Dedifferentiated amniotic fluid mesenchymal stem cell (primary cell): ENCODE measurements at regions not wholly inside any gene's neighbourhood (a gene's known extent, or its start where the extent isn't known, plus 50 kb on each side); places are given as distances from the start of the nearest gene placed in this dataset.

Source experiments
- DNase-seq: peaks from one replicate; pipeline ENCODE4 v3.0.0-alpha.2; 2016; ENCODE audit errors: extremely low spot score

DNA sequence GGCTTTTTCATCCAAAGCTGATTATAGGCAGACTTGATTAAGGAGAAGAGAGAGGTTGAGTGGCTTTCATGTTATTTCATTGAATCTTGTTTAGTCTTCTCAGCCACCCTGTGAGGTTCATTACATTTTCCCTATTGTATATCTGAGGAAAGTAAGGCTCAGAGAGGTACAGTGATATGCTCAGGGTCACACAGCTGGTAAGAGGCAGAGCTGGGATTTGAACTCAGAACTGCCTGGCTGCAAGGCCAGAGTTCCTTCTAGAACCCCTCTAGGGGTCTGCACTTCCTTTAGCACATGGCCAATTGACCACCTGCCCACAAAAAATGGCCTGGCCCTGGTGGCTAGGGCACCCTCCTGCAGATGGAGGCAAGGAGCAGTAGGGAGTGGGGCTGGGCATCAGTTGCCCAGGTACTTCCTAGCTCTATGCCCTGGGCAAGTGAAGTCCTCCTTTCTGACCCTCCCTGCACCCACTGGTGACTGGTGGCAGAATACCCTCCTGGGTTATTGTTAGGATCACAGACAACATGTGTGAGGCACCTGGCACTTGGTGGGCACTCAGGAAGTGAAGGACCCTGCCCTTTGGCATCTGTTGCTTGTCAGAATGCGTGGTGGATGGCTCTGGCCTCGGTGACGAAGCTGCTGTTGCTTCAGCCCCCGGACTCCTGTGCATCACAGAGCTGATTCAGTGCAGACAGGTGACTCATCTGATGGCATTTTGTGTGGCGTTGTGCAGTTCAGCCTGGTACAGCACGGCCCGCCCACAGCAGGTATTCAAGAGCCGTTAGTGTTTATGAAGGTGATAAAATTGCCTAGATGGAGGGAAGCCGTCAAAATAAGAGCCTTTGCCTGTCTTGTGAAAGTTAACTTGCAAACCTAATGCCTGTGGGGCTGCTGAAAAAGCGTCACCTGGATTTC, 115.8 kb downstream of the SLC25A47 start:
- DNase-seq, result peak; percentile 26

- no peak for DNase-seq
Measured at GRCh38 chr14:100439781-100440180, 116.6 kb downstream of the SLC25A47 start.

GRCh38 chr14:100440207-100440631, 117.1 kb downstream of the SLC25A47 start:
- peak; percentile 26 for DNase-seq

DNA sequence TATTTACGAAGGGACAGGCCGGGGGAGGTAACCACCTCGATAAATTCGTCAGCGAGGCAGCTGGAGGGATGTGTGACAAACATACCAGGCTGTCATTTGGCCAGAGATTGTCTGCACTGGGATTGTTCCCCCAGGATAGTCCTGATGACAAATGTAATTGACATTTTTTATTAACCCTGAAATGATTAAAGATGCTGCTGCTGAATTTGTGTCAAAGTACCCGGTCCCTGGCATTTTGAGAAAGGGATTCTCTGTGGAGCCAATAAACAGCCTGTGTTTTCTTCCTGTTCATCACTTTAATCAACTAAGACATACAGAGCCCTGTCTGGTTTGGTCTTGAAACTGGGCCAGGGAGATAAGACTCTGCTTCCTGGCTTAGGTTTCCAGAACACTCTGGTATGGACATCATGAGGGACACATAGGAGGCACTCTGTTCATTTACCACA, 117.6 kb downstream of the SLC25A47 start:
- DNase-seq, result no peak

GRCh38 chr14:100441271-100441947, 118.3 kb downstream of the SLC25A47 start:
- DNase-seq, result no peak

- DNase-seq, result no peak
Measured at GRCh38 chr14:100442036-100442435, 118.9 kb downstream of the SLC25A47 start.

GRCh38 chr14:100442498-100443490, 119.7 kb downstream of the SLC25A47 start:
- no peak for DNase-seq

DNA sequence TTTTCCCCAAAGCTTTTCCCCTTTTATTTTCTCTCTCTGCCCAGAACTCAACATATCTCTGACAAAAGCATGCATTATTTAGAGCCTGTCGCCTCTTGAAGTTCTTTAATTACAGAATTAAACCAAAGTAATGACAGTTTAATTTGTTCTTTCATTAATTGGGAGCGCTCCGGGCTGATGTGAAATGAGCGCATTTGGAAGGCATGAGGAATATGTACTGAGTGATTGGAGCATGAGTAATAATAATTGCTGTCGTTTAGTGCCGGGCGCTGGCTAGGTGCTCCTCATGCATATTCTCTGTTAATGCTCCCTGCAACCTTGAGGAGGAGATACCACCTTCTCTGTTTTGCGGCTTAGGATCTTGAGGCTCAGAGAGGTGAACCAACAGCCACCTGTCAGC, 120.5 kb downstream of the SLC25A47 start:
- no peak for DNase-seq

DNA sequence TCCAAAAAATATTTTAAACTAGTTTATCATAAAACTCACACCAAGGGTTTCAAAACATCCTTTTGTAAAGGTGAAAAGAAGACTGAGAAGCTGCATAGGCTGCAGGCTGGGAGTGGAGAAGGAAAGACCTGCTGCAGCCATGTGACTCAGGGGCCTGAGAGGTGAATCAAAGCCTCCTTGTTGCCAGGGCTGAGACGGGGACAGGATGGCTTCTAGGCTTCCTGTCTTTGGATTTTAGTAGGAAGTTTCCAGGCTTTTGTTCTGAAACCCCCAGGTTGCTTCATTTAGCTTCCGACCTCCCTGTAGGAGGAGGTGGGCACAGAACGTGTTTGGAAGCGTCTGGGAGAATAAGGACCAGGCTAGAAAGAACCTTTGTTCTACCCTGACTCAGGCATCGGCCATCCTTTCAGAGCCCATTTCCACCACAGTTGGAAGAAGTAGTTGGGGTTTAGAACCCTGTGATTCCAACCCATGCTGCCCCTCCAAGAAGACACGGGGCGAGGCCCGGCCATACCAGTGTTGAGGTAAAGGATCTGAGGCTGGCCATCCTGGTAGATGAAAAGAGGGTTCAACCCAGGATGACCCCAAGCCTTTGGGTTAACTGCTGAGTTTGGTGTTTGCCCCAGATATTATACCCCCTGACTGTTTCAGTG, 122.4 kb downstream of the SLC25A47 start:
- DNase-seq, result no peak

DNA sequence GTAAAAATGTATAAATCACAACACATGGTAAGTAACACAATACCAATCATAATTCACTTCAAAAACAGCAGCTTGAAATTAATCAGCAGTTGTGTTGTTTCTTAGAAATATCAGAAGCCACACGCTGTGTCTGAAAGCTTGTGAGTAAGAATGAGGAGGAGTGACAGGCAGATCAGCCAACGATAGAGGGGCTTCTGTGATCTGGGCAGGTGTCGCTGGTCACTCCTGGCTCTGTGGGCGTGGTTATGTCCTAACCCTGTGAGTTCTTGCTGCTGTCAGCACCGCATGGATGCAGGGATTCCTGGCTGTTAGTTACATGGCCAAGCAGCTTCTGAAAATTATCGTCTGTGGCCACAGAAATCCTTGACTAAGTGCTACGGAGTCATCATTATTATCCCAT, 123.4 kb downstream of the SLC25A47 start:
- DNase-seq, result no peak

DNA sequence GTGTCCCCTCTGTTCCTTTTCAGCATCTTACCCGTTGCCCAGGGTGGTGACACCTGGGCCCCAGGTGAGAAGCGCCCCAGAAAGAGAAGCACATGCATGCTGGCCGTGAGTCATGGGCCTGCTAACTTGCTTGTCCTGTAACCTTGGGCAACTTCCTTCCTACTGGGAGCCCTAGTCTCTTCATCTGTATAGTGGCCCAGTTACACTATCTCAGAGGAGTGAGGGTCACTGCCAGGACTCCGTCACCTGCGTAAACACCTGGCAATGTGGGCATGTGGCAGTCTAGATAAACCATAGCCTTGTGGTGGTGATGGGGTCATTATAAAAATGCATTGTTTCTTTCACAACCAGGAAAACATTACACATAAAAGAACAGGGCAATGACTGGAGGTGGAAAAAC, 125.2 kb downstream of the SLC25A47 start:
- no peak for DNase-seq

GRCh38 chr14:100449225-100449987, 126.3 kb downstream of the SLC25A47 start:
- no peak for DNase-seq

- DNase-seq, result no peak
Measured at GRCh38 chr14:100450049-100450448, 126.9 kb downstream of the SLC25A47 start.

- DNase-seq, result no peak
Measured at GRCh38 chr14:100450736-100451135, 127.6 kb downstream of the SLC25A47 start.

DNA sequence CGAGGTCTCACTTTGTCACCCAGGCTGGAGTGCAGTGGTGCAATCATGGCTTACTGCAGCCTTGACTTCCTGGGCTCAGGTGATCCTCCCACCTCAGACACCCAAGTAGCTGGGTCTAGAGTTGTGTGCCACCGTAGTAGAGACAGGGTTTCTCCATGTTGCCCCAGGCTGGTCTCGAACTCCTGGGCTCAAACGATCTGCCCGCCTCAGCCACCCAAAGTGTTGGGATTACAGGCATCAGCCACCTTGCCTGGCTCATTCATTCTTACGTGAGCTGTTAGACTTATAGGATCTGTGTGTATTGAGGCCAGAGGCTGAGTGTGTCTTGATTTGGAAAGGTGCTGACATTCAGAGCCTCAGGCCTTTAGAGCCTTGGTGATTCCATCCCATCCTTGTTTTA, 128.1 kb downstream of the SLC25A47 start:
- no peak for DNase-seq

- DNase-seq, result no peak
Measured at GRCh38 chr14:100453930-100454329, 130.8 kb downstream of the SLC25A47 start.

GRCh38 chr14:100454437-100454836, 131.3 kb downstream of the SLC25A47 start:
- DNase-seq, result no peak

DNA sequence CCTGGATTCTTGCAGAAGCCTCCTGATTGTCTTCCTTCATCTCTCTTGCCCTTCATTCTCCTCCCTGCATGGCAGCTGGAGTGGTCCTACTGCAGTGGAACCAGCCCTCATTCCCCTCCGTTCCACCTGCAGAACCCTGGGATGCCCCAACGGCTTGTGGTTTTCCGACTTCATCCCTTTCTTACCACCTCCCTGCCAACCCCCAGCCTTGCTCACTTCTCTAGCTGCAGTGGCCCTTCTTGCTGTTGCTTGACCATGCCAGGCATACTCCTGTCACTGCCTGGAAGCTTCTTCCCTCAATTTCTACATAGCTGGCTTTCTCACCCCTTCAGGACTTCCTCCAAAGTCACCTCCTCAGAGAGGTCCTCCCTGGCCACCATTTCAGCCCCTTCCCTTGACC, 123.3 kb downstream of the BEGAIN start:
- DNase-seq, result no peak

- no peak for DNase-seq
Measured at GRCh38 chr14:100466111-100466856, 120.9 kb downstream of the BEGAIN start.
